ENCODE measurements at regions not wholly inside any gene's neighbourhood (a gene's known extent, or its start where the extent isn't known, plus 50 kb on each side); places are given as distances from the start of the nearest gene placed in this dataset.
"Not testable (repeated sequence)": the region's sequence is repeated elsewhere in the genome, so short reads cannot be mapped to it uniquely, and the experiment has no call there.

- no peak for DNase-seq
Measured at GRCh38 chr12:88932457-88932856, 352.2 kb upstream of the KITLG start.

DNA sequence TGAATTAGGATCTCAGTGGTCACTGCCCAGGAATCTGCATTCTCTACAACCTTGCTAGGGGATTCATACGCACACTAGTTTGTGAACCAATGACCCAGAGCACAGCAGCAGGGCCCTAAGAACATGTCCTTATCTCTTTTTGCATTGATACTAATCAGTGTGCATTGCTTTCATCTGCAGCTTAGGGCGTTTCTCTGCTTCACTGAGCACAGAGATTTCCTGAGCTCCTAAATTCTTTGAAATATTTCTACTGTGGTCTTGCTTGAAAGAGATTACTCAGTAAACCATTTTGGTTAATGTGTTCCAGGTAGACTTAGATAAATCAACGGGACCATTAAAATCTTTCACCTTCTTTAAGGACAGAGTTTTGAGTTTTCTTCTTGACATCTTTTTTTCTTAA lies 351.3 kb upstream of the KITLG start:
- no peak for DNase-seq

DNA sequence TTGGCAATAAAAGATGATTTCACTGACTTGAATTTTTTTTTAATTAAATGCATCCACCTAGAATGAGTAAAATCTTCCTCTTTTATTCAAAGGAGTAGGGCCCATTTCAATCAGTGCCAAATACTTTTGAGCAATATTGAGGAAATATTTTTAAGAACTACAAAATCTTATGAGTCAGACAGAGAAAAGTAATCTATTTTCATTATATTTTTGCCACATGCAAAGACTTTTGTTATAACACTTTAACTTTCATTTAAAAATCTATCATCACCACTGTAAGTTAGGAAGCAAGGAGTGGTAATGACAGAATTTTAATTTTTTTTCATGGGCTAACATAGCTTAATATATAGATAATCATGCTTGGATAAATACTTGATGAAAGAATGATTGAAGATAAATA lies 345.2 kb upstream of the KITLG start:
- peak; percentile 74 for DNase-seq

DNA sequence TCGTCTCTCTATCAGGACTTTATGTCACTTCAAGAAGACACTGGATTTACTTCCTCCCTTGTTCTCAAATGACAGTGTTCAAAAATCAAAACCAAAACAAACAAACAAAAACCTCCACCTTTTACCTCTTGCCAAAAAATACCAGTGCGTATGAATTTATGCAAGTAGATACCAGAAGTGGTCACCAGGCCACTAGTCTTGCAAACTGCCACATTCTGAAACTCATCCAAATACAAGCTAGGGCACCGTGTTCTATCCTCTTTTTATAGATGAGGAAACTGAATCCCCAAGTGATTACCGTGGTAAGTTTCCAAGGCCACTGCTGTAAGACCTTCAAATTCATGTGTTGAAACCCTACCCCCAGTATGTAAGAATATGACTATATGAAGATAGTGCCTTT lies 343.9 kb upstream of the KITLG start:
- DNase-seq: no peak

DNA sequence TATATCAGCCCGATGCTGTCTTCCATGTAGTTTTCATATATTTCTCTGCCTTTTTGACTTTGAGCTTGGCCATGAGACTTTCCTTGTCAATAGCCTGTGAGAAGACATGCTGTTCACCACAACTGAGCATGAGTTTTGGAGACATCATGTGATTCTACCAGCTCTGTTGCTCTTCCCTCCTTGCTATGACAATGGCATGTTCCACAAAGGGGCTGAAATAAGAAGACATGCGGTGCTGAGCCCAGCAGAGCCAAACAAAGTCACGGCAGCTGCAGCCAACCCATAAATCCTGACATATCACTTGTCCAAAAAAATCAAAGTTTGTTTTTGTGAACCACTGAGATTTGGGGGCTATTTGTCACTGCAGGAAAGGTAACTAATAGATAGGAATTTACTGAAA lies 343.4 kb upstream of the KITLG start:
- DNase-seq: no peak

DNA sequence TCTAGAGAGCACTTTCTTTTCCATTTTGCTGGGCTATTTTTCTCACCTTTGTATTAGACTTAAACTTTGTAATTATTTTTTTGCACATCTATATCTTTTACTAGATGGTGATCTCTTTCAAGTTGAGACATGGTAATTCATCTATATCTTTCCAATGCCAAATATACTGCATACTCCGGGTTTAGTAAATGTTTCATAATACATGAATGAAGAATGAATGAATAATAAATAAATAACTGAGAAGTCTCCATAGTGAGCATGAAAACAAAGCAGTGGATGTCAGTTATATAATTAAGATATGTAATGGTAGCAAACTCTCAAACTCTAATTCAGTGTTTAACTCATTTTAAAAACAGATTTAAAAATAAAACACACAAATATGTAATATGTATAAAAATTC lies 342.5 kb upstream of the KITLG start:
- DNase-seq: peak; percentile 27

GRCh38 chr12:88921890-88922532 lies 341.7 kb upstream of the KITLG start:
- DNase-seq: no peak

- DNase-seq: no peak
Measured at GRCh38 chr12:88921434-88921833, 341.2 kb upstream of the KITLG start.

GRCh38 chr12:88918161-88918560 lies 337.9 kb upstream of the KITLG start:
- no peak for DNase-seq

DNA sequence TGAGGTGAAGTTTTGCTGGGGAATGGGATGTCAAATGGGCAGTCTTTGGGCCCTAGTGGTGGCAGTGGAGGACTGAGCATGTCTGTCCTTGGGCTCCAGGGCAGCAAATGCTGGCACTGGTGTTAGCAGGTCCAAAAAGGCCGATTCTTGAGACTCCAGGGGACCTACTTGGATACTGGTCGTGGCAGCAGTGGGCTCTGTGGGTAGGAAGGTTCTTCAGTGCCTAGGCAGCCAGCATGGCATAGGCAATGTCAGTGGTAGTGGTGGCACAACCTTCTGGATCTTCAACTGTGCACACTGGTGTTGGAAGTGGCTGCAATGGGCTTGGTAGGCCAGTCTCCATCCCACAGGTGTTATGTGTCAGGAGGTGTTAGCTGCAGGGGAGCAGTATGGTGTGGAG lies 334.7 kb upstream of the KITLG start:
- no peak for DNase-seq

- DNase-seq: no peak
Measured at GRCh38 chr12:88909510-88909909, 329.2 kb upstream of the KITLG start.

DNA sequence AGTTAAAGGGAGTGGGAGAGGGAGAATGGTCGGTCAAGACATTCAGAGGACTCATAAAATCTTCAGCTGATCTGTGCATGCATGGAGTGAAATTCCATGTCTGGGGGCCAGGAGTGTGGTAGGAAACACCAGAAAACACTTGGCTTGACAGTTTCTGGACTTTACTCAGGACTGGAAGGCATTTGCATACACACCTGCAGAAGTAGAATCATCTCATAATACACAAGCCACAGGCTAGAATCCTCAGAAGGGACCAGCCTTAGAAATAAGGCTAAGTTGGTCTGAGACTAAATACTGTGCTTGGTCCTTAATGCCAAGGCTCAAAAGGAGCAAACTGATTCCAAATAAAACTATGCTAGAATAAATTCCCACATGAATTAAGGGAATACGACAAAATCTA lies 328.1 kb upstream of the KITLG start:
- no peak for DNase-seq

- DNase-seq: no peak
Measured at GRCh38 chr12:88904705-88905104, 324.4 kb upstream of the KITLG start.

DNA sequence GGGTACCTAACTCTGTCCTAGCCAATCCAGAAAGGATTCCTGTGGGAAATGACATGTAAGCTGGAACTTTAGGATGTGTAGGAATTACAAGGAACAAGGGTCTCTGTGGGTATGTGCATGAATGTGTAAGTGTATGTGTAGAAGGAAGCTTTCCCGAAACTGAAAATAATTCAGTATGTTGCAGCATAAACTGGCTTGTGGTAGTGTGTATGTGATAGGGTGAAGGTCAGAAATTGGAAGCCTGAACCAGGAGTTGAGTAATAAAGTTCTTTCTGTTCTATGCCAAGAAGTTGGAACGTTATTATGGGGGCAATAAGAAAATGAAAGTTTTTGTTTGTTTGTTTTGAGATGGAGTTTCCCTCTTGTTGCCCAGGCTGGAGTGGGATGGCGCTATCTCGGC lies 323.1 kb upstream of the KITLG start:
- no peak for DNase-seq

DNA sequence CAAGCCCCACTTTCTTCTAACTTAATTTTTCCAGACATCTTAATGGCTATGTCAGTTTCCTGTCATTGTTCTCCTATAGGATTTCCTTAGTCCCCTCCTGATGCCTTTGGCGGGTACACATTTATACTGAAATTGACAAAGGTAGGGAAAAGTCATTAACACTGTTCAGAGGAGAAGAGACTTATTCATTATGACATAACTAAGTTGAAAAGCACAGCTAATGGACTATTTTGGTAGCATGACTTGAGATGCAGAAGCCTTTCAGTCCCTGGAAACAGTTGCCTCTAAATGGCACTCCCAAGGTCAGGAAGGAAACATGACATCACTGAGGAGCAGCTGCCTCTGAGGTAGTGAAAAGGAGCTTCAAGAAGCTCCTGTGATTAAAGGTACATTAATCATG lies 317.5 kb upstream of the KITLG start:
- DNase-seq: no peak

DNA sequence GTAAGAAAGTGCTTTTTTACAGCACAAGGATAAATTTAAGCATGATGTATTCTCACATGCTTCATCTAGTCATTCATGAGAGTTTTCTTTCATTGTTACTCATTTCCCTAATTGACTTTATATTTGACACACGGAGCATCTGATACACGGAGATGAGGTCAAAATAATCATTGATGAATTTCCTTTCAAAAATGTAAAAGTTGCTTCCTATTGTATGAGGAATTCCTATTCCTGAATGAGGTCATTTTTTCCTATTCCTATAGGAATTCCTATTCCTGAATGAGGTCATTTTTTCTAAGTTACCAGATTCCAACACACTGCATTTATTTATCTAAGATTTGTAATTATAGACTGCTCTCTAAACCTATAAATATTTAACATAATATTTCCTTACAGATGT lies 316.7 kb upstream of the KITLG start:
- DNase-seq: peak; percentile 68

- DNase-seq: no peak
Measured at GRCh38 chr12:88895634-88896033, 315.4 kb upstream of the KITLG start.

GRCh38 chr12:88893801-88894200 lies 313.5 kb upstream of the KITLG start:
- peak; percentile 55 for DNase-seq

DNA sequence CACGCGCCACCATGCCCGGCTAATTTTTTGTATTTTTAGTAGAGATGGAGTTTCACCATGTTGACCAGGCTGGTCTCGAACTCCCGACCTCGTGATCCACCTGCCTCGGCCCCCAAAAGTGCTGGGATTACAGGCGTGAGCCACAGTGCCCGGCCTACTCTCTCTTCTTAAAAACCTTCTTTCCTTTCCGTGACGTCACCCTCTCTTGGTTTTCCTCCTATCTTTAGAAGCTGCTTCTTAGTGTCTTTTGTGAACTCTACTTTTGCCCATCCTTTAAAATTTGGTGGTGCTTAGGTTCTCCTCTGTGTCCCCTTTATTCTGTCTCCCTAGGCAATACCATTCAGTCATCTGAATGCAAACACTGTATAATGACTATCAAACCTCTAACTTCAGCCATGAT lies 311.2 kb upstream of the KITLG start:
- not testable (repeated sequence) for DNase-seq

DNA sequence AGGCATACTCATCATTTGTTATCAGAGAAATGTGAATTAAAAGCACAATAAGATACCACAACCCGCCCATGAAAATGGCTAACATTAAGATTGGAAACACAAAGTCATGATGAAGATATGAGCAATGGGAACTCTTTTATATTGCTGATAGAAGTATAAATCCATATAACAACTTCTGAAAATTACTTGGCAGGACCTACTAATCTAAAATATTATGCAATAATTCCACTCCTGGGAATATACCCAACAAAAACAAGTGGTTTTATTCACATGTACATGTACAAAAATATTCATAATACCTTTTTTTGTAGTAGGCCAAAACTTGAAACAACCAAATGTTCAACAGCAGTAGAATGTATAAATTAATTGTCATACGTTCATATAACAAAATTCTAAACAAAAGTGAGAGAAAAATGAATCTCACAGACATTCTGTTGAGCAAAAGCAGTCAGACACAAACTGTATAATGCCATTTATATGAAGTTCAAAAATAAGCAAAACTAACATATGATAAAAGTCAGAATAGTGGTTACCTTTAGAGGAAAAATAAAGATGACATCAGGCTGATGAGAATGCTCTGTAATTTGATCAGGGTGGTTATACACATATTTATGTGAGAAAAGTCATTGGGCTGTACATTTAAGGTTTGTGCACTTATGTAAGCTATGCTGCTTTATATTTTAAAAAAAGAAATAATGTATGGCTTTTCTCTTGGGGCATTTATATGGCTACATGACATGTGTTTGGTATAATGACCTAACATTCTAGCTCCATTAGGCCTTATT lies 309.2 kb upstream of the KITLG start:
- DNase-seq: peak; percentile 75

DNA sequence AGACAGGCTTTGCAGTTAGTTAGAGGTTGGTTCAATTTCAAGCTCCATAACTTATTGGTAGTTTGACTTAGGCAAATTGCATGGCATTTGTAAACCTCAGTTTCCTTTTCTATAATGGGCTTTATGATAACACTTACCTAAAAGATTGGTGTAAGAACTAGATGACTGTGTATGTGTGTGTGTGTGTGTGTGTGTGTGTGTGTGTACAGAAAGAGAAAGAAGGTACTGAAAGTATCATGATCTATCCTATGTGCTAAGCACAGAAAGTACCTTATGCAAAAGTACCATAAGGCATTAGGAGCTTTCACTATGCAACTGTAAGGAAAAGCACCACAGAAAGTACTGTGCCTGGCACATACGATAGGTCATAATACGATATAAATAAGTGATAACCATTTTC lies 304.3 kb upstream of the KITLG start:
- DNase-seq: no peak

GRCh38 chr12:88882662-88883061 lies 302.4 kb upstream of the KITLG start:
- no peak for DNase-seq

DNA sequence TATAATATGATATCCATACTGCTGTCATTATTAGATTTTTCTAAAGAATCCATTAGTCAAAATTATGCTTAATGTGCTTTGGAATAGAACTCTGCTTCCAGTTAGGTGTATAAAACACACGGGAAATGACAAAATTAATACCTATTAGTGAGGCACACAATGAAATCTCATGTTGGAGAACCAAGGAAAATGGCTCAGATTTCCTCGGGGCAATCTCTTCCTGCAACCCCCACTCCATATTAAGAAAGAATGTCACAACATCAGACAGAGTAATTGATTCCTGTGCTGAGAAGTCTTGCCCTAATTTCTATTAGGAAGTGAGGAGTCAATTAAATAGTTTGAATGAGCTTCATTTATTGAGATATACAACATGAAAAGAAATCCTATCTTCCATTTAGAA lies 299.8 kb upstream of the KITLG start:
- DNase-seq: no peak

DNA sequence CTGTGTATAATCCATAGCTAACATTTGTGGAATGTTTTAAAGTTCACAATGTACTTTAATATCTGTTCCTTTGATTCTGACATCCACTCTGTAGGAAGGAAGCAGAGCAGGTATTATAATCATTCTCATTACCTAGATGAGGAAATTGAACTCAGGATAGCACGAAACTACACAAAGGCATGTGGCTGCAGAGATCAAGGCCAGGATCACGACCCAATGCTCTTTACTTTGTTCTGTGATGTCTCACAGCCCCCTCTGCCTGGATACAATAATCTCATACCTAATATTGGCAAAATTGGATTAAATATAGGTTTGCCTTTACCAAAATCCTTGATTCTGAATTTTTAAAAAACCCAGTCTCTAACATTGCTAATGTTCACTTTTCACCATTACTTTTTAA lies 298.0 kb upstream of the KITLG start:
- no peak for DNase-seq

DNA sequence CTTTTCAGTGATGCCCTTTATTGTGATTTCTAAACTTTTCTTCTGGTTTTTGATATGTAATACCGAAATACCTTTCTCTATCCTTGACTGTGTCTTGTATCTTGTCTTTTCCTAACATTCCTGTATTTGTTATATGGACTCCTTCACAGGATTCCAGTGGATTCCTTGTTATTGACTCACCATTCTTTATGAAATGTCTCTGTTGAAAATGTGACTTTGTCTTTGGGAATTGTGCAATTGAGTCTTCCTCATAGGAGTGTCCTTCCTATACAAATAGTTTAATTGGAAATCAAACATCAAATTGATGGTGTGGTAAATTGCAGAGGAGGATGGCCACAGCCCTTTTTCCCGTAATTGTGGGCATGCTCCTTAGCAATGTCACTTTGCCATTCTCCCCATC lies 296.6 kb upstream of the KITLG start:
- DNase-seq: peak; percentile 60
